Activated CD8-positive, alpha-beta T cell treated with anti-CD3 and anti-CD28 coated beads for 36 hours (primary cell): ENCODE measurements at regions not wholly inside any gene's neighbourhood (a gene's known extent, or its start where the extent isn't known, plus 50 kb on each side); places are given as distances from the start of the nearest gene placed in this dataset.

Experiments used
- ATAC-seq: fragments of 200-7000 bp; cut with Tn5 transposase; one replicate; pipeline ENCODE4 v1.10.0; 2021; ENCODE audit warnings: mild to moderate bottlenecking, moderate library complexity
- CTCF ChIA-PET: fragments of 350-600 bp; sonication (Branson Sonifier 250); formaldehyde crosslinking; loops from one replicate; lab custom pipeline; 2021; ENCODE audit warnings: antibody characterized with exemption; lab: Charles Lee
- POLR2A ChIA-PET: fragments of 350-600 bp; sonication (Branson Sonifier 250); formaldehyde crosslinking; loops from one replicate; lab custom pipeline; 2021; ENCODE audit warnings: antibody characterized with exemption; lab: Charles Lee
- DNase-seq: peaks from one replicate; pipeline ENCODE4 v3.0.0-alpha.2; 2020
- H3K27ac Mint-ChIP-seq: one replicate; pipeline ENCODE4 v1.8.0; 2021; ENCODE audit warnings: mild to moderate bottlenecking, mixed read lengths
- H3K27me3 Mint-ChIP-seq: one replicate; pipeline ENCODE4 v1.8.0; 2021; ENCODE audit warnings: mixed read lengths
- H3K36me3 Mint-ChIP-seq: one replicate; pipeline ENCODE4 v1.8.0; 2021; ENCODE audit warnings: low read depth, mixed read lengths
- H3K4me1 Mint-ChIP-seq: one replicate; pipeline ENCODE4 v1.8.0; 2021; ENCODE audit warnings: low read depth, mixed read lengths
- H3K4me3 Mint-ChIP-seq: one replicate; pipeline ENCODE4 v1.8.0; 2021; ENCODE audit warnings: mild to moderate bottlenecking, moderate library complexity, mixed read lengths
- H3K9me3 Mint-ChIP-seq: one replicate; pipeline ENCODE4 v1.8.0; 2021; ENCODE audit warnings: mixed read lengths
- CTCF ChIP-seq: fragments of 200-600 bp; IDR thresholded peaks from one replicate; pipeline ENCODE4 v1.8.0; 2022; ENCODE audit warnings: antibody characterized with exemption, mild to moderate bottlenecking
- intact Hi-C: fragments of 100-400 bp; cut with micrococcal nuclease; formaldehyde crosslinking; loops from one replicate; pipeline ENCODE4 v1.10.0; 2022

- ChIA-PET CTCF (no interaction called here), POLR2A (interaction anchor here (0.7 kb wide), 1 partner anchor 36 kb away, joined by 5 read pairs; no protein-coding TSS in a partner anchor)
- ATAC-seq (no peak), DNase-seq (no peak)
- no peaks in the 10 kb centered on the region for H3K36me3 Mint-ChIP-seq
- H3K9me3 Mint-ChIP-seq = no peaks in the 10 kb centered on the region
- no peak overlapping the region for H3K27ac Mint-ChIP-seq
- H3K4me3 Mint-ChIP-seq = no peak overlapping the region
- peaks cover 12% of the 10 kb centered on the region for H3K4me1 Mint-ChIP-seq
- no peak for TF ChIP-seq CTCF
- intact Hi-C loops = no loop called here
- H3K27me3 Mint-ChIP-seq = peaks cover 3% of the 10 kb centered on the region
Observed at GRCh38 chr2:238642973-238643372, 204.9 kb upstream of the TWIST2 start.

- intact Hi-C loops = no loop called here
- Mint-ChIP-seq H3K4me3 (no peak overlapping the region), H3K27ac (peak overlapping the region; percentile 29), H3K36me3 (no peaks in the 10 kb centered on the region), H3K4me1 (peaks cover 12% of the 10 kb centered on the region), H3K27me3 (peaks cover 3% of the 10 kb centered on the region), H3K9me3 (no peaks in the 10 kb centered on the region)
- TF ChIP-seq CTCF = no peak
- DNase-seq (peak; percentile 74), ATAC-seq (peak; percentile 69)
- CTCF ChIA-PET = no interaction called here
- POLR2A ChIA-PET = no interaction called here
Observed at GRCh38 chr2:238643400-238643907, 204.4 kb upstream of the TWIST2 start.

- ATAC-seq (peak; percentile 91), DNase-seq (peak; percentile 49)
- Mint-ChIP-seq H3K9me3 (no peaks in the 10 kb centered on the region), H3K27ac (peak overlapping the region; percentile 29), H3K4me3 (no peak overlapping the region), H3K36me3 (no peaks in the 10 kb centered on the region), H3K4me1 (peaks cover 12% of the 10 kb centered on the region), H3K27me3 (peaks cover 2% of the 10 kb centered on the region)
- ChIA-PET POLR2A (interaction anchor here (1.0 kb wide), 1 partner anchor 38 kb away, joined by 3 read pairs; no protein-coding TSS in a partner anchor), CTCF (no interaction called here)
- intact Hi-C loops = no loop called here
- no peak for TF ChIP-seq CTCF
Observed at GRCh38 chr2:238644095-238645081, 203.5 kb upstream of the TWIST2 start.

- Mint-ChIP-seq H3K36me3 (no peaks in the 10 kb centered on the region), H3K9me3 (no peaks in the 10 kb centered on the region), H3K4me1 (peaks cover 12% of the 10 kb centered on the region), H3K27me3 (peaks cover 2% of the 10 kb centered on the region), H3K27ac (no peak overlapping the region), H3K4me3 (no peak overlapping the region)
- CTCF ChIA-PET = no interaction called here
- POLR2A ChIA-PET = interaction anchor here (1.0 kb wide), 1 partner anchor 37 kb away, joined by 3 read pairs; no protein-coding TSS in a partner anchor
- DNase-seq (no peak), ATAC-seq (no peak)
- intact Hi-C loops = no loop called here
- TF ChIP-seq CTCF = no peak
Observed at GRCh38 chr2:238645095-238645494, 202.8 kb upstream of the TWIST2 start.

GRCh38 chr2:238645716-238646115 lies 202.2 kb upstream of the TWIST2 start:
- Mint-ChIP-seq H3K36me3 (no peaks in the 10 kb centered on the region), H3K27me3 (peaks cover 2% of the 10 kb centered on the region), H3K4me1 (peaks cover 12% of the 10 kb centered on the region), H3K9me3 (no peaks in the 10 kb centered on the region), H3K4me3 (no peak overlapping the region), H3K27ac (no peak overlapping the region)
- TF ChIP-seq CTCF = no peak
- ChIA-PET POLR2A (no interaction called here), CTCF (no interaction called here)
- ATAC-seq = no peak
- intact Hi-C loops = no loop called here
- no peak for DNase-seq
